PFSK-1 (cell line): ENCODE measurements at regions not wholly inside any gene's neighbourhood (a gene's known extent, or its start where the extent isn't known, plus 50 kb on each side); places are given as distances from the start of the nearest gene placed in this dataset.

Experiments
- SIN3A ChIP-seq: IDR thresholded peaks from 2 replicates; pipeline ENCODE4 v1.6.1; 2012; ENCODE audit warnings: mild to moderate bottlenecking, low read length, moderate library complexity, borderline replicate concordance; ENCODE audit not compliant: insufficient read depth
- TAF1 ChIP-seq: IDR thresholded peaks from 2 replicates; pipeline ENCODE4 v1.6.1; 2012; ENCODE audit warnings: low read length, control low read depth, borderline replicate concordance; ENCODE audit not compliant: insufficient read depth
- TF ChIP-seq, protein P1 (sequence below), 2 experiments: IDR thresholded peaks; 2 replicates each; pipeline versions ENCODE4 v1.6.1 to v1.8.0; 2011 to 2012; ENCODE audit warnings: low read depth in 2 of 2, low read length in 2 of 2, control low read depth in 1 of 2, inconsistent platforms in 1 of 2, mild to moderate bottlenecking in 1 of 2, moderate library complexity in 1 of 2; ENCODE audit not compliant: insufficient read depth in 1 of 2

DNA sequence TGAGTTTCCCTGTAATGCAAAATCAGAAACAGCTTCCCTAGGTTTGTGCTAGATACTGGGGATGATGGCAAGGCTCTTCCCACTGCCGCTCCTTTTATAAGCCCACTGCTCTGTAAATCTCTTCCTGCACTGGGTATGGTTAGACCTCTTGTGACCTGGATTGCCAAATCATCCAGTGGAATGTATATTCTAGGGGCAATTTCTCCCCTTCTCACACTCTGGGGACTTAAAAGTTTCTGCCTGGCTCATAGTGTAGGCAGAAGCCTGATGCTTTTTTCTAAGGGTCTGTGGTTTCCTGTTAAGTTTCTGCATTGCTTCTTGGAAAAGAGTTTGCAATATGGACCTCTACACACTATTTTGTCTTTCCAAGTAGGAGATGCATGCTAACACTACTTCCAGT lies 1582.0 kb upstream of the PCDH20 start:
- TF ChIP-seq, protein P1, sequence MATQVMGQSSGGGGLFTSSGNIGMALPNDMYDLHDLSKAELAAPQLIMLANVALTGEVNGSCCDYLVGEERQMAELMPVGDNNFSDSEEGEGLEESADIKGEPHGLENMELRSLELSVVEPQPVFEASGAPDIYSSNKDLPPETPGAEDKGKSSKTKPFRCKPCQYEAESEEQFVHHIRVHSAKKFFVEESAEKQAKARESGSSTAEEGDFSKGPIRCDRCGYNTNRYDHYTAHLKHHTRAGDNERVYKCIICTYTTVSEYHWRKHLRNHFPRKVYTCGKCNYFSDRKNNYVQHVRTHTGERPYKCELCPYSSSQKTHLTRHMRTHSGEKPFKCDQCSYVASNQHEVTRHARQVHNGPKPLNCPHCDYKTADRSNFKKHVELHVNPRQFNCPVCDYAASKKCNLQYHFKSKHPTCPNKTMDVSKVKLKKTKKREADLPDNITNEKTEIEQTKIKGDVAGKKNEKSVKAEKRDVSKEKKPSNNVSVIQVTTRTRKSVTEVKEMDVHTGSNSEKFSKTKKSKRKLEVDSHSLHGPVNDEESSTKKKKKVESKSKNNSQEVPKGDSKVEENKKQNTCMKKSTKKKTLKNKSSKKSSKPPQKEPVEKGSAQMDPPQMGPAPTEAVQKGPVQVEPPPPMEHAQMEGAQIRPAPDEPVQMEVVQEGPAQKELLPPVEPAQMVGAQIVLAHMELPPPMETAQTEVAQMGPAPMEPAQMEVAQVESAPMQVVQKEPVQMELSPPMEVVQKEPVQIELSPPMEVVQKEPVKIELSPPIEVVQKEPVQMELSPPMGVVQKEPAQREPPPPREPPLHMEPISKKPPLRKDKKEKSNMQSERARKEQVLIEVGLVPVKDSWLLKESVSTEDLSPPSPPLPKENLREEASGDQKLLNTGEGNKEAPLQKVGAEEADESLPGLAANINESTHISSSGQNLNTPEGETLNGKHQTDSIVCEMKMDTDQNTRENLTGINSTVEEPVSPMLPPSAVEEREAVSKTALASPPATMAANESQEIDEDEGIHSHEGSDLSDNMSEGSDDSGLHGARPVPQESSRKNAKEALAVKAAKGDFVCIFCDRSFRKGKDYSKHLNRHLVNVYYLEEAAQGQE (IDR thresholded peaks at IDR 0.05; ENCODE audit: insufficient read depth in 1 of 2, low read depth in 2 of 2, low read length in 2 of 2) = no peak
- TF ChIP-seq TAF1 = no peak
- TF ChIP-seq SIN3A = no peak
